ENCODE measurements at regions not wholly inside any gene's neighbourhood (a gene's known extent, or its start where the extent isn't known, plus 50 kb on each side); places are given as distances from the start of the nearest gene placed in this dataset.
"Not testable (repeated sequence)": the region's sequence is repeated elsewhere in the genome, so short reads cannot be mapped to it uniquely, and the experiment has no call there.

- intact Hi-C loops (cut with micrococcal nuclease); H3K27me3 Mint-ChIP-seq; ATAC-seq; H3K36me3 ChIP-seq (ENCODE audit: control insufficient read depth in 2 of 3, insufficient read depth in 3 of 3, low read length in 3 of 3); CTCF ChIA-PET; H3K36me3 Mint-ChIP-seq; H3K27ac ChIP-seq (ENCODE audit: low read depth, low read length); H3K4me1 ChIP-seq (ENCODE audit: control insufficient read depth in 2 of 2, insufficient read depth in 2 of 2, low read length in 2 of 2); POLR2A ChIA-PET; DNase-seq; H3K27me3 ChIP-seq (ENCODE audit: control insufficient read depth in 2 of 2, insufficient read depth in 2 of 2, low read length in 2 of 2); H3K9me3 ChIP-seq (ENCODE audit: control insufficient read depth in 2 of 3, low read length in 3 of 3); H3K4me3 ChIP-seq (ENCODE audit: low read length); H3K9me3 Mint-ChIP-seq: not testable (repeated sequence)
- Mint-ChIP-seq H3K4me3 (peak overlapping the region in 9 of 10 donors; percentile 27 to 73 (median 61)), H3K4me1 (peaks cover 4 to 13% (median 6%) of the 10 kb centered on the region in 7 donors), H3K27ac (peak overlapping the region in 7 of 9 donors; percentile 34 to 81 (median 69))
These were observed 80.6 kb upstream of the THOC3 start for GRCh38 chr5:176048671-176049070.

GRCh38 chr5:176060472-176061268, 92.6 kb upstream of the THOC3 start:
- peak overlapping the region; percentile 45 for H3K27ac ChIP-seq (ENCODE audit: low read depth, low read length)
- H3K36me3 ChIP-seq (ENCODE audit: control insufficient read depth in 2 of 3, insufficient read depth in 3 of 3, low read length in 3 of 3); CTCF ChIA-PET; H3K27ac Mint-ChIP-seq; H3K27me3 Mint-ChIP-seq; H3K36me3 Mint-ChIP-seq; H3K4me3 ChIP-seq (ENCODE audit: low read length); H3K9me3 Mint-ChIP-seq; H3K27me3 ChIP-seq (ENCODE audit: control insufficient read depth in 2 of 2, insufficient read depth in 2 of 2, low read length in 2 of 2); H3K4me1 ChIP-seq (ENCODE audit: control insufficient read depth in 2 of 2, insufficient read depth in 2 of 2, low read length in 2 of 2); H3K9me3 ChIP-seq (ENCODE audit: control insufficient read depth in 2 of 3, low read length in 3 of 3); intact Hi-C loops (cut with micrococcal nuclease); H3K4me1 Mint-ChIP-seq; POLR2A ChIA-PET: not testable (repeated sequence)
- peak overlapping the region in 3 of 10 donors; percentile 29 to 47 (median 38) for H3K4me3 Mint-ChIP-seq
- peak in 5 of 9 donors; percentile 16 to 53 (median 48) for DNase-seq
- peak; percentile 96 for ATAC-seq

- H3K36me3 Mint-ChIP-seq; H3K4me1 ChIP-seq (ENCODE audit: control insufficient read depth in 2 of 2, insufficient read depth in 2 of 2, low read length in 2 of 2); H3K27ac Mint-ChIP-seq; DNase-seq; intact Hi-C loops (cut with micrococcal nuclease); H3K4me3 ChIP-seq (ENCODE audit: low read length); H3K9me3 ChIP-seq (ENCODE audit: control insufficient read depth in 2 of 3, low read length in 3 of 3); CTCF ChIA-PET; H3K27me3 Mint-ChIP-seq; H3K36me3 ChIP-seq (ENCODE audit: control insufficient read depth in 2 of 3, insufficient read depth in 3 of 3, low read length in 3 of 3); H3K4me1 Mint-ChIP-seq; H3K27me3 ChIP-seq (ENCODE audit: control insufficient read depth in 2 of 2, insufficient read depth in 2 of 2, low read length in 2 of 2); H3K9me3 Mint-ChIP-seq; POLR2A ChIA-PET; ATAC-seq: not testable (repeated sequence)
- H3K27ac ChIP-seq (ENCODE audit: low read depth, low read length): peak overlapping the region; percentile 45
- H3K4me3 Mint-ChIP-seq: peak overlapping the region in 5 of 10 donors; percentile 18 to 47 (median 29)
These were observed 93.1 kb upstream of the THOC3 start for GRCh38 chr5:176061269-176061622.

- H3K27ac ChIP-seq (ENCODE audit: low read depth, low read length); H3K9me3 ChIP-seq (ENCODE audit: control insufficient read depth in 2 of 3, low read length in 3 of 3); H3K27me3 Mint-ChIP-seq; CTCF ChIA-PET; H3K27me3 ChIP-seq (ENCODE audit: control insufficient read depth in 2 of 2, insufficient read depth in 2 of 2, low read length in 2 of 2); H3K36me3 Mint-ChIP-seq; H3K4me1 ChIP-seq (ENCODE audit: control insufficient read depth in 2 of 2, insufficient read depth in 2 of 2, low read length in 2 of 2); H3K4me1 Mint-ChIP-seq; intact Hi-C loops (cut with micrococcal nuclease); H3K27ac Mint-ChIP-seq; POLR2A ChIA-PET; H3K36me3 ChIP-seq (ENCODE audit: control insufficient read depth in 2 of 3, insufficient read depth in 3 of 3, low read length in 3 of 3); DNase-seq; H3K9me3 Mint-ChIP-seq; H3K4me3 ChIP-seq (ENCODE audit: low read length); ATAC-seq: not testable (repeated sequence)
- H3K4me3 Mint-ChIP-seq: peak overlapping the region in 3 of 10 donors; percentile 18 to 47 (median 43)
These were observed 93.5 kb upstream of the THOC3 start for GRCh38 chr5:176061660-176062059.

- H3K27me3 ChIP-seq (ENCODE audit: control insufficient read depth in 2 of 2, insufficient read depth in 2 of 2, low read length in 2 of 2); H3K9me3 ChIP-seq (ENCODE audit: control insufficient read depth in 2 of 3, low read length in 3 of 3); H3K4me1 ChIP-seq (ENCODE audit: control insufficient read depth in 2 of 2, insufficient read depth in 2 of 2, low read length in 2 of 2); H3K4me1 Mint-ChIP-seq; H3K27me3 Mint-ChIP-seq; DNase-seq; H3K9me3 Mint-ChIP-seq; H3K27ac Mint-ChIP-seq; H3K4me3 Mint-ChIP-seq; ATAC-seq; H3K36me3 ChIP-seq (ENCODE audit: control insufficient read depth in 2 of 3, insufficient read depth in 3 of 3, low read length in 3 of 3); CTCF ChIA-PET; POLR2A ChIA-PET; H3K4me3 ChIP-seq (ENCODE audit: low read length); intact Hi-C loops (cut with micrococcal nuclease); H3K36me3 Mint-ChIP-seq; H3K27ac ChIP-seq (ENCODE audit: low read depth, low read length): not testable (repeated sequence)
These were observed 98.3 kb upstream of the THOC3 start for GRCh38 chr5:176066262-176066945.

GRCh38 chr5:176067162-176067561, 99.0 kb upstream of the THOC3 start:
- ATAC-seq; H3K4me1 Mint-ChIP-seq; H3K27ac Mint-ChIP-seq; intact Hi-C loops (cut with micrococcal nuclease); DNase-seq; CTCF ChIA-PET; H3K4me3 Mint-ChIP-seq; H3K9me3 Mint-ChIP-seq; H3K27ac ChIP-seq (ENCODE audit: low read depth, low read length); H3K36me3 Mint-ChIP-seq; H3K27me3 Mint-ChIP-seq; H3K9me3 ChIP-seq (ENCODE audit: control insufficient read depth in 2 of 3, low read length in 3 of 3); POLR2A ChIA-PET; H3K4me1 ChIP-seq (ENCODE audit: control insufficient read depth in 2 of 2, insufficient read depth in 2 of 2, low read length in 2 of 2); H3K4me3 ChIP-seq (ENCODE audit: low read length); H3K27me3 ChIP-seq (ENCODE audit: control insufficient read depth in 2 of 2, insufficient read depth in 2 of 2, low read length in 2 of 2); H3K36me3 ChIP-seq (ENCODE audit: control insufficient read depth in 2 of 3, insufficient read depth in 3 of 3, low read length in 3 of 3): not testable (repeated sequence)

- H3K4me3 Mint-ChIP-seq; H3K4me1 Mint-ChIP-seq; H3K27ac ChIP-seq (ENCODE audit: low read depth, low read length); H3K9me3 ChIP-seq (ENCODE audit: control insufficient read depth in 2 of 3, low read length in 3 of 3); H3K36me3 ChIP-seq (ENCODE audit: control insufficient read depth in 2 of 3, insufficient read depth in 3 of 3, low read length in 3 of 3); H3K36me3 Mint-ChIP-seq; CTCF ChIA-PET; POLR2A ChIA-PET; DNase-seq; H3K27me3 Mint-ChIP-seq; intact Hi-C loops (cut with micrococcal nuclease); H3K27me3 ChIP-seq (ENCODE audit: control insufficient read depth in 2 of 2, insufficient read depth in 2 of 2, low read length in 2 of 2); H3K9me3 Mint-ChIP-seq; H3K4me3 ChIP-seq (ENCODE audit: low read length); H3K4me1 ChIP-seq (ENCODE audit: control insufficient read depth in 2 of 2, insufficient read depth in 2 of 2, low read length in 2 of 2); ATAC-seq: not testable (repeated sequence)
- peak overlapping the region in 6 of 9 donors; percentile 10 to 79 (median 60) for H3K27ac Mint-ChIP-seq
These were observed 99.8 kb upstream of the THOC3 start for GRCh38 chr5:176067948-176068347.

All from naive thymus-derived CD4-positive, alpha-beta T cell (primary cell).